ENCODE measurements at regions not wholly inside any gene's neighbourhood (a gene's known extent, or its start where the extent isn't known, plus 50 kb on each side); places are given as distances from the start of the nearest gene placed in this dataset.
A peak's percentile ranks its signal among the peaks of the same experiment; 100 is the strongest.

GRCh38 chr15:31752905-31753304 lies 277.4 kb upstream of the CHRNA7 start:
- H3K36me3 ChIP-seq: no peaks in the 10 kb centered on the region
- no peaks in the 10 kb centered on the region for H3K4me1 ChIP-seq
- H3K27ac ChIP-seq: no peak overlapping the region
- peaks cover 0 to 16% (median 4%) of the 10 kb centered on the region in 3 donors for H3K9me3 ChIP-seq
- intact Hi-C loops (cut with DNase I; ENCODE audit: low total_unique reads): no loop called here
- H3K27me3 ChIP-seq: no peaks in the 10 kb centered on the region
- H3K4me3 ChIP-seq: no peak overlapping the region
- no peak for DNase-seq
- TF ChIP-seq, protein P1, sequence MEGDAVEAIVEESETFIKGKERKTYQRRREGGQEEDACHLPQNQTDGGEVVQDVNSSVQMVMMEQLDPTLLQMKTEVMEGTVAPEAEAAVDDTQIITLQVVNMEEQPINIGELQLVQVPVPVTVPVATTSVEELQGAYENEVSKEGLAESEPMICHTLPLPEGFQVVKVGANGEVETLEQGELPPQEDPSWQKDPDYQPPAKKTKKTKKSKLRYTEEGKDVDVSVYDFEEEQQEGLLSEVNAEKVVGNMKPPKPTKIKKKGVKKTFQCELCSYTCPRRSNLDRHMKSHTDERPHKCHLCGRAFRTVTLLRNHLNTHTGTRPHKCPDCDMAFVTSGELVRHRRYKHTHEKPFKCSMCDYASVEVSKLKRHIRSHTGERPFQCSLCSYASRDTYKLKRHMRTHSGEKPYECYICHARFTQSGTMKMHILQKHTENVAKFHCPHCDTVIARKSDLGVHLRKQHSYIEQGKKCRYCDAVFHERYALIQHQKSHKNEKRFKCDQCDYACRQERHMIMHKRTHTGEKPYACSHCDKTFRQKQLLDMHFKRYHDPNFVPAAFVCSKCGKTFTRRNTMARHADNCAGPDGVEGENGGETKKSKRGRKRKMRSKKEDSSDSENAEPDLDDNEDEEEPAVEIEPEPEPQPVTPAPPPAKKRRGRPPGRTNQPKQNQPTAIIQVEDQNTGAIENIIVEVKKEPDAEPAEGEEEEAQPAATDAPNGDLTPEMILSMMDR (IDR thresholded peaks at IDR 0.05): no peak

DNA sequence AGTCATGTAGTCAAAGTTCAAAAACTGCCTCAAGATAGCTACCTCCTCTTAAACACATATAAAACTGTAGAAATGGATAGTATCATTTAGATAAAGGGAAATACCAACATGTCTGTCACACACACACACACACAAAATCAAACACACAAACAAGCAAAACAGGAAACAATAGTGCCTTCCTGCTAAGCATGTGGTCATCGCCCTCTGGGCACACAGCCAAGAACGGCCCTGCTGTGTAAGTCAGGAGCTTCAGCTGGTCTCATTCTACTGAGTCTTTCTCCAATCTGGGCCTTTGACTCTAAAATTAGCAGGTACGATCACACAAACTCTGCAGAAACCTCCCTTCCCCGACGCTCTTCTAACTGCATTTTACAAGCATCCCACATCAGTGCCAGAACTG lies 272.2 kb upstream of the CHRNA7 start:
- DNase-seq: peak in 1 of 2 donors; percentile 42

DNA sequence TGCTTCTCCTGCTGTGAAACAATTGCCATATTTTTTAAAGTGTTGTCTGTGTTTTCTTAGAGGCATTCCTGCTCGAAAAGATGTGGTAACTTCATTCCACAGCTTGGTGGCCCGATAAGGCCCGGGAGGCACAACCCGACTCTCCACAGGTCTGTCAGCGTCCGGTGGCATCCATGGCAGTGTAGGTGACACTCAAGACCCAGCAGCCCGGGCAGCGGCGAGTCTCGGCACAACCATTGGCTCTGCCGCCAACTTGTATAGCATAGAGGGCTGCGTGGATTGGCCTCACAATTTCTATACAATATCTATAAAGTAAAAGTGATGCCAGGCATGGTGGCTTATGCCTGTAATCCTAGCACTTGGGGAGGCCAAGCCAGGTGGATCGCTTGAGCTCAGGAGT lies 262.3 kb upstream of the CHRNA7 start:
- H3K4me3 ChIP-seq: no peak overlapping the region
- DNase-seq: no peak
- no peaks in the 10 kb centered on the region for H3K27me3 ChIP-seq
- peaks cover 0 to 6% (median 0%) of the 10 kb centered on the region in 3 donors for H3K9me3 ChIP-seq
- intact Hi-C loops (cut with DNase I; ENCODE audit: low total_unique reads): no loop called here
- H3K27ac ChIP-seq: no peak overlapping the region
- H3K4me1 ChIP-seq: no peaks in the 10 kb centered on the region
- H3K36me3 ChIP-seq: no peaks in the 10 kb centered on the region
- TF ChIP-seq, protein P1 (IDR thresholded peaks at IDR 0.05): no peak

More for the DNA sequence above, 272.2 kb upstream of the CHRNA7 start:
- Histone ChIP-seq H3K4me3 (no peak overlapping the region), H3K4me1 (no peaks in the 10 kb centered on the region), H3K27ac (no peak overlapping the region), H3K9me3 (peaks cover 0 to 18% (median 0%) of the 10 kb centered on the region in 3 donors), H3K27me3 (no peaks in the 10 kb centered on the region), H3K36me3 (no peaks in the 10 kb centered on the region)
- intact Hi-C loops (cut with DNase I; ENCODE audit: low total_unique reads): no loop called here
- TF ChIP-seq, protein P1 (IDR thresholded peaks at IDR 0.05): no peak

DNA sequence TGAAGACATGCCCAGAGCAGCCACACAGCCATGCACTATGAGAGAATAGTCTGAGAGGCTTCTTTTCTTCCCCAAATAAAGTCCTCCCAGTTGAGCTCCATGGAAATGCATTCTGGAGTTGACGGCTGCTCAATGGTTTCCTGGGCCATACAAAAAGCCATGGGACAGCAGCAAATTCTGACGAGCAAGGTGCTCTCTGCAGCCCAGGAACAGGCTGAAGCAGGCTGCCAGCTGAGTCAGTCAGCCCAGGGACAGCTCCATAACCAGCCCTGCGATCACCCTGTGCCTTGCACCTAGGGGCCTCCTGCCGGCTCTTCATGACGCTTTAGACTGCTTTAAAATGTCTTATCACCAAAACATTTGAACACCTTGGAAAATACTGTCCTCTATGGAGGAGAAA lies 256.3 kb upstream of the CHRNA7 start:
- no peak overlapping the region for H3K4me3 ChIP-seq
- TF ChIP-seq, protein P1 (IDR thresholded peaks at IDR 0.05): no peak
- H3K9me3 ChIP-seq: peaks cover 0 to 9% (median 0%) of the 10 kb centered on the region in 3 donors
- intact Hi-C loops (cut with DNase I; ENCODE audit: low total_unique reads): no loop called here
- H3K36me3 ChIP-seq: no peaks in the 10 kb centered on the region
- DNase-seq: no peak
- H3K27me3 ChIP-seq: no peaks in the 10 kb centered on the region
- no peaks in the 10 kb centered on the region for H3K4me1 ChIP-seq
- H3K27ac ChIP-seq: no peak overlapping the region

DNA sequence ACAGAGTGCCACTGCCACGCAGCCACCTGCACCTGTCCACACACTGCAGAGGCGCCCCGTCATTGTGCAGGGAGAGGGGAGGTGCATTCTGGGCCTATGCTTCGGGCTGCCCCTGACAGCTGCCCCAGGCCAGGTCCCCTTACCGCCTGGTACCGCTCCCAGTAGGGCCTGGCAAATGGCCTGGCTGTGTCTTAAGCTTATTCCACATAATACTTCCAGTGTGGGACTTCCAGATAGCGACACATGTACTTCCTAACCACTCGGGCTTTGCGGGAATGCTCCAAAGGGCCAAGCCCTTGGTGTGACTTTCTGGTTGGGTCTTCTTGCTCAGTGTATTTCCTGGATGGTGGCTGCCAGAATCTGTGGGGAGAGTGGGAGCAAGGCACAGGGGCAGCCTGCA lies 254.3 kb upstream of the CHRNA7 start:
- no peaks in the 10 kb centered on the region for H3K4me1 ChIP-seq
- no peak overlapping the region for H3K4me3 ChIP-seq
- H3K27me3 ChIP-seq: no peaks in the 10 kb centered on the region
- H3K9me3 ChIP-seq: peaks cover 0 to 9% (median 0%) of the 10 kb centered on the region in 3 donors
- DNase-seq: no peak
- TF ChIP-seq, protein P1 (IDR thresholded peaks at IDR 0.05): no peak
- no peaks in the 10 kb centered on the region for H3K36me3 ChIP-seq
- H3K27ac ChIP-seq: no peak overlapping the region
- intact Hi-C loops (cut with DNase I; ENCODE audit: low total_unique reads): no loop called here

- Histone ChIP-seq H3K27me3 (no peaks in the 10 kb centered on the region), H3K27ac (no peak overlapping the region), H3K36me3 (no peaks in the 10 kb centered on the region), H3K4me1 (no peaks in the 10 kb centered on the region), H3K4me3 (no peak overlapping the region), H3K9me3 (peaks cover 0 to 3% (median 0%) of the 10 kb centered on the region in 3 donors)
- TF ChIP-seq, protein P1 (IDR thresholded peaks at IDR 0.05): no peak
- DNase-seq: no peak
- intact Hi-C loops (cut with DNase I; ENCODE audit: low total_unique reads): no loop called here
These were observed 249.1 kb upstream of the CHRNA7 start for GRCh38 chr15:31781261-31781660.

Data from tibial artery (tissue), 4 donors.